HG02840 (cell line): ENCODE measurements at regions not wholly inside any gene's neighbourhood (a gene's known extent, or its start where the extent isn't known, plus 50 kb on each side); places are given as distances from the start of the nearest gene placed in this dataset.

Experiments used
- ATAC-seq: cut with Tn5 transposase; IDR thresholded peaks from one replicate; pipeline ENCODE4 v1.9.1; 2021; ENCODE audit warnings: mild to moderate bottlenecking, moderate library complexity, moderate number of reproducible peaks; ENCODE audit not compliant: unreplicated experiment, low FRiP score

GRCh38 chr10:78765726-78766335 is 302.9 kb upstream of the ZMIZ1 start:
- ATAC-seq: no peak

- no peak for ATAC-seq
These were observed 302.2 kb upstream of the ZMIZ1 start for GRCh38 chr10:78766603-78767002.

- ATAC-seq: no peak
These were observed 300.5 kb upstream of the ZMIZ1 start for GRCh38 chr10:78768041-78768835.

GRCh38 chr10:78768876-78769275 is 299.9 kb upstream of the ZMIZ1 start:
- no peak for ATAC-seq

- no peak for ATAC-seq
These were observed 299.2 kb upstream of the ZMIZ1 start for GRCh38 chr10:78769526-78769925.

GRCh38 chr10:78770167-78771090 is 298.3 kb upstream of the ZMIZ1 start:
- ATAC-seq: no peak

- ATAC-seq: no peak
These were observed 297.5 kb upstream of the ZMIZ1 start for GRCh38 chr10:78771260-78771659.

- no peak for ATAC-seq
These were observed 296.8 kb upstream of the ZMIZ1 start for GRCh38 chr10:78771808-78772455.

GRCh38 chr10:78772486-78772885 is 296.3 kb upstream of the ZMIZ1 start:
- no peak for ATAC-seq

GRCh38 chr10:78772986-78773530 is 295.7 kb upstream of the ZMIZ1 start:
- no peak for ATAC-seq

- no peak for ATAC-seq
These were observed 294.2 kb upstream of the ZMIZ1 start for GRCh38 chr10:78774614-78774998.

- ATAC-seq: no peak
These were observed 293.6 kb upstream of the ZMIZ1 start for GRCh38 chr10:78774999-78775711.

GRCh38 chr10:78775891-78776290 is 292.9 kb upstream of the ZMIZ1 start:
- ATAC-seq: no peak

GRCh38 chr10:78776756-78777155 is 292.0 kb upstream of the ZMIZ1 start:
- no peak for ATAC-seq

GRCh38 chr10:78777466-78777865 is 291.3 kb upstream of the ZMIZ1 start:
- no peak for ATAC-seq

GRCh38 chr10:78777867-78778266 is 290.9 kb upstream of the ZMIZ1 start:
- ATAC-seq: no peak

- no peak for ATAC-seq
These were observed 290.1 kb upstream of the ZMIZ1 start for GRCh38 chr10:78778444-78779338.

GRCh38 chr10:78779339-78779955 is 289.3 kb upstream of the ZMIZ1 start:
- no peak for ATAC-seq
